ENCODE measurements at regions not wholly inside any gene's neighbourhood (a gene's known extent, or its start where the extent isn't known, plus 50 kb on each side); places are given as distances from the start of the nearest gene placed in this dataset.

DNA sequence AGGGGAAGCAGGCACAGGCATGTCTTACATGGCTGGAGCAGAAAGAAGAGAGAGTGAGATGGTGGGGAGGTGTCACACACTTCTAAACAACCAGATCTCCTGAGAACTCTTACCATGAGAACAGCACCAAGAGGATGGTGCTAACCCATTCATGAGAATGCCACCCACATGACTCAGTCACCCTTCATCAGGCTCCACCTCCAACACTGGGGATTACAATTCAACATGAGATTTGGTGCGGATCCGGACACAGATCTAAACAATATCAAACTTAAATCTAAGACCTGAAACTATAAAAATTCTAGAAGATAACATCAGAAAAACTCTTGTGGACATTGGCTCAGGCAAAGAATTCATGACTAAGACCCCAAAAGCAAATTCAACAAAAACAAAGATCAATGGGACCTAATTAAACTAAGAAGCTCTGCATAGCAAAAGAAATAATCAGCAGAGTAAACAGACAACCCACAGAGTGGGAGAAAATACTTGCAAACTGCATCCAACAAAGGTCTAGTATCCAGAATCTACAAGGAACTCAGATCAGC is 65.4 kb downstream of the SPATA31C2 start:
- no peak for TF ChIP-seq CTCF (IDR thresholded peaks at IDR 0.05)
- intact Hi-C loops (cut with DNase I, micrococcal nuclease): no loop called here
- H3K4me1 ChIP-seq (ENCODE audit: low read depth): peaks cover 6% of the 10 kb centered on the region
- ATAC-seq (no peak), DNase-seq (no peak)
- H3K36me3 ChIP-seq (ENCODE audit: low read depth): no peaks in the 10 kb centered on the region
- no peaks in the 10 kb centered on the region for H3K9me3 ChIP-seq
- H3K4me3 ChIP-seq: no peak overlapping the region

DNA sequence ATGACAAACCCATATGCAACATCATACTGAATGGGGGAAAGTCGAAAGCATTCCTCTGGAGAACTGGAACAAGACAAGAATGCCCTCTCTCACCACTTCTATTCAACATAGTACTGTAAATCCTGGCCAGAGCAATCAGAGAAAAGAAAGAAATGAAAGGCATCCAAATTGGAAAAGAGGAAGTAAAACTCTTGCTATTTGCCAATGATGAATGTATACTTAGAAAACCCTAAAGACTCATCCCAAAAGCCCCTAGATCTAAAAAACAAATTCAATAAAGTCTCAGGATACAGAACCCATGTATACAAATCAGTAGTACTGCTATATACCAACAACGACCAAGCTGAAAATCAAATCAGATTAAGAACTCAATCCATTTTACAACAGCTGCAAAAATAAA is 66.9 kb downstream of the SPATA31C2 start:
- TF ChIP-seq CTCF (IDR thresholded peaks at IDR 0.05): no peak
- Histone ChIP-seq H3K9me3 (no peaks in the 10 kb centered on the region), H3K4me3 (no peak overlapping the region), H3K4me1 (ENCODE audit: low read depth) (peaks cover 6% of the 10 kb centered on the region), H3K36me3 (ENCODE audit: low read depth) (no peaks in the 10 kb centered on the region)
- DNase-seq (no peak), ATAC-seq (no peak)
- intact Hi-C loops (cut with DNase I, micrococcal nuclease): no loop called here

DNA sequence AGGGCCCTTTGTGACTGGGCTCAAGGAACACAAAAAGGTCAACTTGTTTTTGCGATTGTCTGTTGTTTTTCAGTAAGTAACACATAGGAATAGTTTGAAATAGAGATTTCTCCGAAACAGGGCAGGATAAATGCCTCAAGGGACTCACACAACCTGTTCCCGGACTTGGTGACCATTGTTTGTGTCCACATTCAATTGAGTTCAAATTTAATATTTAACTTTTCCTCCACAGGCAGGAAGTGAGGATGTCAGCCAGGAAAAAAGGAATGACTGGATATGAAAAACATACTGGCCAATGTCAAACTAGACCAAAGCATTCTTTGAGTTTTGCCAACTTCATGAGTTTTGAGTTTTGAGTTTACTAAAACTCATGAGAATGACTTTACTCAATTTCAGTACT is 72.7 kb downstream of the SPATA31C2 start:
- ATAC-seq (peak; percentile 38), DNase-seq (no peak)
- Histone ChIP-seq H3K36me3 (ENCODE audit: low read depth) (no peaks in the 10 kb centered on the region), H3K4me3 (no peak overlapping the region), H3K4me1 (ENCODE audit: low read depth) (no peaks in the 10 kb centered on the region), H3K9me3 (no peaks in the 10 kb centered on the region)
- intact Hi-C loops (cut with DNase I, micrococcal nuclease): no loop called here
- no peak for TF ChIP-seq CTCF (IDR thresholded peaks at IDR 0.05)

GRCh38 chr9:88064554-88064953 is 73.7 kb downstream of the SPATA31C2 start:
- Histone ChIP-seq H3K4me1 (ENCODE audit: low read depth) (no peaks in the 10 kb centered on the region), H3K4me3 (no peak overlapping the region), H3K36me3 (ENCODE audit: low read depth) (no peaks in the 10 kb centered on the region), H3K9me3 (no peaks in the 10 kb centered on the region)
- TF ChIP-seq CTCF (IDR thresholded peaks at IDR 0.05): no peak
- intact Hi-C loops (cut with DNase I, micrococcal nuclease): no loop called here
- DNase-seq (no peak), ATAC-seq (no peak)

DNA sequence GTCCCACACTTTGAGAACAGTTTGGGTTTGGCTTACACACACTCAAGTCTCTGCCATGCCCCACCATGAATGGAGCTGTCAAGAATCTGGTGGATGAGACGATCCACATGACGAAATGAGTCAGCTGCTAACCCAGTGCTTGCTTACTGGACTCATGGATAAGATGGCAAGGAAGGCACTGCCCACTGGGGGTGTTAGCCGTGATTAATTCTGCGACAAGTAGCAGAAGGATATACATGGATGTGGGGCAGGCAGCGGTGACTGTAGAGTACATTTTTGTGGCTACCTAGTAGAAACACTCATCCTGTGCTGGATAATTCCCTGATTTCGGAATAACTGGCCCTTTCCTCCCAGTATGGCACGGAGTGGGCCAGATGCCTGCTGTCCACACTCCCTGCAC is 77.5 kb downstream of the SPATA31C2 start:
- Histone ChIP-seq H3K36me3 (ENCODE audit: low read depth) (no peaks in the 10 kb centered on the region), H3K4me3 (no peak overlapping the region), H3K9me3 (no peaks in the 10 kb centered on the region), H3K4me1 (ENCODE audit: low read depth) (no peaks in the 10 kb centered on the region)
- TF ChIP-seq CTCF (IDR thresholded peaks at IDR 0.05): no peak
- no peak for DNase-seq
- ATAC-seq: no peak
- intact Hi-C loops (cut with DNase I, micrococcal nuclease): no loop called here

DNA sequence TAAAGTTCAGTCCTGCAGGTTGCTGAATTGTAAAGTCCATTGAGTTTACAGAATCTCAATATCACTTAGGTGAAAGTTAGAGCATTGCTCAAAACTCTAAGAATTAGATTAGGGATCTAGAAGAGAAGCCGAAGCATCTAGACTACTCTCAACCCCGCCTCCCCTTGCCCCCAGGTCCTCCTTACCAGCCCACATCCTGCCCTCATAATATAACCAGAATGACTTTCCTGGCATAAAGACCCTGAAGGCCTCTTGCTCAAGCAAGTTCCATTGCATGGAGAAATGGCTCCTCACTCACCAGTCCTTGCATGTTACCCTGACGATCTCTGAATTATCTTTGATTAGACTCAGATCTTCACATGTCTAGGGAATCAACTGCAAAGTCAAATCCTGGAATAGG is 78.8 kb downstream of the SPATA31C2 start:
- no peak for TF ChIP-seq CTCF (IDR thresholded peaks at IDR 0.05)
- intact Hi-C loops (cut with DNase I, micrococcal nuclease): no loop called here
- Histone ChIP-seq H3K4me1 (ENCODE audit: low read depth) (no peaks in the 10 kb centered on the region), H3K4me3 (no peak overlapping the region), H3K9me3 (no peaks in the 10 kb centered on the region), H3K36me3 (ENCODE audit: low read depth) (no peaks in the 10 kb centered on the region)
- no peak for DNase-seq
- ATAC-seq: no peak

All from mucosa of descending colon (tissue), 3 donors.